ENCODE measurements at regions not wholly inside any gene's neighbourhood (a gene's known extent, or its start where the extent isn't known, plus 50 kb on each side); places are given as distances from the start of the nearest gene placed in this dataset.
A peak's percentile ranks its signal among the peaks of the same experiment; 100 is the strongest.

GRCh38 chr6:43885399-43886066 is 115.5 kb downstream of the VEGFA start (continued):
- no peak for TF ChIP-seq ZNF407 (IDR thresholded peaks at IDR 0.05; ENCODE audit: low read depth)
- no peak for TF ChIP-seq AFF4 (CRISPR knock-in tag; IDR thresholded peaks at IDR 0.05)
- TF ChIP-seq FOXO4 (CRISPR knock-in tag; IDR thresholded peaks at IDR 0.05), result no peak
- TF ChIP-seq NCOA4 (IDR thresholded peaks at IDR 0.05; ENCODE audit: partially characterized antibody), result no peak
- no peak for TF ChIP-seq SRSF7 (optimal IDR thresholded peaks at IDR 0.05; ENCODE audit: low read depth, low read length)
- no peak for TF ChIP-seq TCF3 (CRISPR knock-in tag; IDR thresholded peaks at IDR 0.05)
- no peak for TF ChIP-seq RFX5 (IDR thresholded peaks at IDR 0.05; ENCODE audit: low read depth, low read length)
- peak; percentile 85 for TF ChIP-seq CHD4 (IDR thresholded peaks at IDR 0.05; ENCODE audit: insufficient read depth, insufficient replicate concordance, low read depth, low read length, poor library complexity, severe bottlenecking)
- no peak for TF ChIP-seq PTRF (tag; IDR thresholded peaks at IDR 0.05)
- no peak for TF ChIP-seq FIP1L1 (IDR thresholded peaks at IDR 0.05; ENCODE audit: low read depth, low read length, poor library complexity, severe bottlenecking)
- no peak for TF ChIP-seq SAP30 (IDR thresholded peaks at IDR 0.05; ENCODE audit: borderline replicate concordance, insufficient read depth, low read depth, low read length, poor library complexity, severe bottlenecking)
- TF ChIP-seq ZNF175 (CRISPR knock-in tag; IDR thresholded peaks at IDR 0.05; ENCODE audit: low read depth), result no peak
- no peak for TF ChIP-seq FOXA3 (CRISPR knock-in tag; conservative IDR thresholded peaks at IDR 0.05 in 1 of 2, IDR thresholded peaks at IDR 0.05 in 1 of 2)

All from K562 (cell line).